ENCODE measurements at regions not wholly inside any gene's neighbourhood (a gene's known extent, or its start where the extent isn't known, plus 50 kb on each side); places are given as distances from the start of the nearest gene placed in this dataset.

DNA sequence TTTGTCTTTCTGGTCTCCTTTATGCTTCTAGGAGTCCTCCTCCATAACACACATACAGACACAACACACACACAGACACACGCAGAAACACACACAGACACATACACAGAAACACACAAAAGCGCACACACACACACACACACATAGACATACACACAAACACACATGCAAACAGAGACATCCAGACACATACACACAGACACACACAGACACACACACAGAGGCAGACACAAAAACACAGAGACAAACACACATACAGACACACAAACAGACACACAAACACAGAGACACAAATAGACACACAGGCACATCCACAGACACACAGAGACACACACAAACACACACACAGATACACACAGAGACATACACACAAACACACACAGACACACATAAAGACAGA lies 220.2 kb downstream of the IRX2 start:
- TF ChIP-seq, protein P1, sequence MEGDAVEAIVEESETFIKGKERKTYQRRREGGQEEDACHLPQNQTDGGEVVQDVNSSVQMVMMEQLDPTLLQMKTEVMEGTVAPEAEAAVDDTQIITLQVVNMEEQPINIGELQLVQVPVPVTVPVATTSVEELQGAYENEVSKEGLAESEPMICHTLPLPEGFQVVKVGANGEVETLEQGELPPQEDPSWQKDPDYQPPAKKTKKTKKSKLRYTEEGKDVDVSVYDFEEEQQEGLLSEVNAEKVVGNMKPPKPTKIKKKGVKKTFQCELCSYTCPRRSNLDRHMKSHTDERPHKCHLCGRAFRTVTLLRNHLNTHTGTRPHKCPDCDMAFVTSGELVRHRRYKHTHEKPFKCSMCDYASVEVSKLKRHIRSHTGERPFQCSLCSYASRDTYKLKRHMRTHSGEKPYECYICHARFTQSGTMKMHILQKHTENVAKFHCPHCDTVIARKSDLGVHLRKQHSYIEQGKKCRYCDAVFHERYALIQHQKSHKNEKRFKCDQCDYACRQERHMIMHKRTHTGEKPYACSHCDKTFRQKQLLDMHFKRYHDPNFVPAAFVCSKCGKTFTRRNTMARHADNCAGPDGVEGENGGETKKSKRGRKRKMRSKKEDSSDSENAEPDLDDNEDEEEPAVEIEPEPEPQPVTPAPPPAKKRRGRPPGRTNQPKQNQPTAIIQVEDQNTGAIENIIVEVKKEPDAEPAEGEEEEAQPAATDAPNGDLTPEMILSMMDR (IDR thresholded peaks at IDR 0.05): no peak
- TF ChIP-seq EZH2 (IDR thresholded peaks at IDR 0.05): no peak

All from neural progenitor cell (in vitro differentiated cells).